Naive thymus-derived CD8-positive, alpha-beta T cell (primary cell): ENCODE measurements at regions not wholly inside any gene's neighbourhood (a gene's known extent, or its start where the extent isn't known, plus 50 kb on each side); places are given as distances from the start of the nearest gene placed in this dataset.

Source experiments
- ATAC-seq, 2 donors: fragments of 150-1000 bp; cut with Tn5 transposase in 1 of 2; sonication (Bioruptor Pico), chemical (Tn5 transposase) in 1 of 2; 1 replicate in 1 of 2; 2 replicates in 1 of 2; pipeline ENCODE4 v1.10.0; 2021; ENCODE audit warnings: mild to moderate bottlenecking in 2 of 2, moderate library complexity in 2 of 2
- POLR2A ChIA-PET: fragments of 350-600 bp; sonication (Branson Sonifier 250); formaldehyde crosslinking; loops from one replicate; lab custom pipeline; 2021; ENCODE audit warnings: antibody characterized with exemption; lab: Charles Lee
- DNase-seq, 10 donors: peaks; one replicate each; pipeline versions ENCODE4 v3.0.0 to v3.0.0-alpha.2; 2020 to 2022
- H3K27ac Mint-ChIP-seq, 10 donors: one replicate each; pipeline ENCODE4 v1.8.0; 2020 to 2022; ENCODE audit warnings: mild to moderate bottlenecking in 10 of 10, mixed read lengths in 10 of 10, moderate library complexity in 4 of 10, inconsistent platforms in 1 of 10
- H3K27me3 Mint-ChIP-seq, 5 donors: one replicate each; pipeline ENCODE4 v1.8.0; 2021 to 2022; ENCODE audit warnings: mixed read lengths in 5 of 5
- H3K36me3 Mint-ChIP-seq, 3 donors: one replicate each; pipeline ENCODE4 v1.8.0; 2020 to 2022; ENCODE audit warnings: mixed read lengths in 3 of 3, mild to moderate bottlenecking in 2 of 3, inconsistent platforms in 1 of 3
- H3K4me1 Mint-ChIP-seq, 4 donors: one replicate each; pipeline ENCODE4 v1.8.0; 2021 to 2022; ENCODE audit warnings: mixed read lengths in 4 of 4
- H3K4me3 Mint-ChIP-seq, 10 donors: one replicate each; pipeline ENCODE4 v1.8.0; 2020 to 2022; ENCODE audit warnings: mild to moderate bottlenecking in 10 of 10, mixed read lengths in 10 of 10, moderate library complexity in 6 of 10, inconsistent platforms in 1 of 10
- H3K9me3 Mint-ChIP-seq, 9 donors: one replicate each; pipeline ENCODE4 v1.8.0; 2020 to 2022; ENCODE audit warnings: mixed read lengths in 9 of 9, mild to moderate bottlenecking in 3 of 9, inconsistent platforms in 1 of 9, moderate library complexity in 1 of 9

DNA sequence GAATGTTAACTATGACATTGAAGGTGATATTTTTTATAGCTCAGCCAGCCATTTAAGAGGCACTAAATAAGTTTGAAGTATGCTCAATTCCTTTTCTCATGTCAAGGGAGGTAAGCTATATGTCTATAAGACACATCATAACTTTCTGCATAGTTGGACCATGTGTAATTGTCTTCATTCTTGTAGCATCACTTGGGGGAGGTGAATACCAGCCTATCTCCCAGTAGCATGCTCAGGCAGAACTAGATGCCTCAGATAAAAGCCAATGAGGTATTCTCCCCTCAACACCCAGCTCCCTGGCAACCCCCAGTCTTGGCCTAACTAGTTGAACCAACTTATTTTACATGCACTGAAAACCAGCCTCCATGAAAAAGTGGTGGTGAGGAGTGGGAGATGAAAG is 158.3 kb upstream of the JAG1 start:
- Mint-ChIP-seq H3K27ac (no peak overlapping the region), H3K9me3 (peaks cover 0 to 10% (median 1%) of the 10 kb centered on the region in 9 donors), H3K27me3 (peaks cover 2 to 13% (median 10%) of the 10 kb centered on the region in 5 donors), H3K36me3 (no peaks in the 10 kb centered on the region), H3K4me1 (no peaks in the 10 kb centered on the region), H3K4me3 (no peak overlapping the region)
- POLR2A ChIA-PET = no interaction called here
- DNase-seq = no peak
- no peak for ATAC-seq

DNA sequence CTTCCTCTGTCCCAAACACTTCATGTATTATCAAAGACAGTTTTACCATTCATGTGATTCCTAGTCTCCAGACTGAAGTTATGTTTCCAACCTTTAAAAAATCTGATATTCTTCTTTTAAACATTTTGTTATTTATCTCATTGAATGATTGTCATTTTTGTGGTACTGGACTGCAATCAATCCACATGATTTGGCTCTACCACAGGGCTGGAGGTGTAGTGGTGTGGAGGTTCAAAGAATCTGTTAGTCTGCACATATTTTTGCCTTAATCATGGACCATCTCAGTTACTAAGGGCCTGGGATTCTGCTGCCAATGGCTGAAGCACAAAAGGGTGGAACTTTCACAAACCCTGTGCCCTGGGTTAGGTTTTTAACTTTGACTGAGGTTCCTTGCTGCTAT is 164.1 kb upstream of the JAG1 start:
- ATAC-seq = no peak
- peaks cover 0 to 9% (median 0%) of the 10 kb centered on the region in 3 donors for H3K36me3 Mint-ChIP-seq
- no peaks in the 10 kb centered on the region for H3K4me1 Mint-ChIP-seq
- peaks cover 2 to 32% (median 14%) of the 10 kb centered on the region in 9 donors for H3K9me3 Mint-ChIP-seq
- no peak overlapping the region for H3K27ac Mint-ChIP-seq
- H3K4me3 Mint-ChIP-seq = no peak overlapping the region
- H3K27me3 Mint-ChIP-seq = peaks cover 2 to 12% (median 11%) of the 10 kb centered on the region in 5 donors
- DNase-seq = no peak
- POLR2A ChIA-PET = no interaction called here

DNA sequence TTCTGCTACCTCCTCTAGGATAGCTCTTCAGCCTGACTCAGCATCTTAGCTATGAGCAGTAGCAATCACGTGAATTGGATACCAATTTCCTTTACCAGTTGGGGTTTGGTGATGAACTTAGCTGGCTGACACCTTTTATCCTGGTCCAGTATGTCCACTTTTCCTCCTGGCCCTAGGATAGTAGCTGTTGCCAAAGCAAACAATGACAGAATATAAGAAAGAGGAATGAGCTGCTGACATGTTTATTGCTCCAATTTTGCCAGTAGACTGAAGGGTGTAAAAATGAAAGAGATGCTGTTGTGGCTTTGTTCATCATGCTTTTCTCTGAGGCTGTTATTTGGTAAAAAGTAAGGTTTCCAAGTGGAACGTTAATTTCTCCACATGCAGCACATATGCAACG is 168.3 kb upstream of the JAG1 start:
- DNase-seq (no peak), ATAC-seq (no peak)
- no peak overlapping the region for H3K4me3 Mint-ChIP-seq
- peaks cover 0 to 9% (median 0%) of the 10 kb centered on the region in 3 donors for H3K36me3 Mint-ChIP-seq
- H3K27me3 Mint-ChIP-seq = peaks cover 0 to 4% (median 1%) of the 10 kb centered on the region in 5 donors
- no peak overlapping the region for H3K27ac Mint-ChIP-seq
- H3K9me3 Mint-ChIP-seq = peaks cover 2 to 35% (median 13%) of the 10 kb centered on the region in 9 donors
- no peaks in the 10 kb centered on the region for H3K4me1 Mint-ChIP-seq
- POLR2A ChIA-PET = no interaction called here

DNA sequence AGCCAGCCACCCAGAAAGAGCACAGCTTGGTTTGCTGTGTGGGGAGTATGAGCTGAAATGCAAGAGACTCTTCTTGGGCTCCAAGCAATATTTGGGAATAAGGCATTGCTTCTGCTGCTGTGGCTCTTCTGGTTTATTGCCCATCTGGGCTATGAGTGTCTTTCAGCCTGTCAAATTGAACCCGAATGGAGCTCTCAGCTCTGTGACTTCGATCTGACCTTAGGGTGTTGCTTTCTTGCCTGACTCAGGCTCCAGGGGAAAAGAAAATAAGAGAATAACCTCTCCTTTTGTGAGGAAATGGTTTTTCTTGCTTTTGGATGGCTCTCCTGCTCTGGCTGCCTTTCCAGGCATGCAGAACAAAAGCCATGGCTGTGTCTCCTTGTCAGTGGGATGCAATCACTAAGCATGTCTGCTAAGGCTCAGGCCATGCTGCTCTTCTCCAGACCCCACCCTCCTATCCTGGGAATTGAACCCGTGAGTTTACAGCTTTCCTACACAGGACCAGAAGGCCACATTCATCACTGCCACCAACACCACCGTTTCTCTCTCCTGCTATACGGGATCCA is 169.4 kb upstream of the JAG1 start:
- Mint-ChIP-seq H3K36me3 (peaks cover 0 to 9% (median 0%) of the 10 kb centered on the region in 3 donors), H3K27me3 (peaks cover 0 to 4% (median 1%) of the 10 kb centered on the region in 5 donors), H3K4me1 (no peaks in the 10 kb centered on the region), H3K9me3 (peaks cover 2 to 35% (median 13%) of the 10 kb centered on the region in 9 donors), H3K27ac (no peak overlapping the region), H3K4me3 (no peak overlapping the region)
- ATAC-seq (no peak), DNase-seq (no peak)
- POLR2A ChIA-PET = no interaction called here

GRCh38 chr20:10846766-10847165 is 173.0 kb upstream of the JAG1 start:
- Mint-ChIP-seq H3K27ac (no peak overlapping the region), H3K9me3 (peaks cover 2 to 25% (median 13%) of the 10 kb centered on the region in 9 donors), H3K36me3 (no peaks in the 10 kb centered on the region), H3K27me3 (peaks cover 0 to 5% (median 0%) of the 10 kb centered on the region in 5 donors), H3K4me1 (no peaks in the 10 kb centered on the region), H3K4me3 (no peak overlapping the region)
- ATAC-seq (no peak), DNase-seq (no peak)
- POLR2A ChIA-PET = no interaction called here

DNA sequence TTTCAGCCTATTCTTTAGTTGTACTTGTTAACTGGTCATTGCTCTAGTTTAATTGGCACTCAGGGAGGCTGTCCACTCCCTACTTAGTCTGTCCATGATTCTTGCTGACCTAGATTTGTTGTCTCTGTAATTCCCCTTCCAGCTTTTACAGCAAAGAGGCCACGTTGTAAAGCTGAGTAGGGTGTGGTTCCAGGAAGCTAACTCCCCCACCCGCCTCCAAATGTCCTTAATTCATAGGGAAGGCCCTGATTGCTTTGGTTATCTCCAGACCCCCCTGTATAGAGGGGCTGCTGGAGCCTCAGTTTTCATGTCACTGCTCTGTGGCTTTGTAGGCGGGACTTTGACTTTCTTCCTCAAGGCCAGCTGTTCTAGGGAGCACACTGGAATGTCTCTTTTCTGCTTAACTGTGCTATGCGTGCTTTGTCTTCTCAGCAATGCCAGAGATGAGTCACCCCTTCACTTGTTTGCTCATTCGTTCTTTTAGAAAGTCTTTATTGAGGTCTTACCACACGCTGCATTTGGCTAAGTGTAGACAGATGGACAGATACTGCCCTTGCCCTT is 175.1 kb upstream of the JAG1 start:
- H3K27ac Mint-ChIP-seq = no peak overlapping the region
- H3K4me1 Mint-ChIP-seq = no peaks in the 10 kb centered on the region
- no peak for DNase-seq
- H3K9me3 Mint-ChIP-seq = peaks cover 0 to 9% (median 3%) of the 10 kb centered on the region in 9 donors
- peaks cover 0 to 16% (median 3%) of the 10 kb centered on the region in 5 donors for H3K27me3 Mint-ChIP-seq
- ATAC-seq = no peak
- no peak overlapping the region for H3K4me3 Mint-ChIP-seq
- POLR2A ChIA-PET = no interaction called here
- no peaks in the 10 kb centered on the region for H3K36me3 Mint-ChIP-seq

DNA sequence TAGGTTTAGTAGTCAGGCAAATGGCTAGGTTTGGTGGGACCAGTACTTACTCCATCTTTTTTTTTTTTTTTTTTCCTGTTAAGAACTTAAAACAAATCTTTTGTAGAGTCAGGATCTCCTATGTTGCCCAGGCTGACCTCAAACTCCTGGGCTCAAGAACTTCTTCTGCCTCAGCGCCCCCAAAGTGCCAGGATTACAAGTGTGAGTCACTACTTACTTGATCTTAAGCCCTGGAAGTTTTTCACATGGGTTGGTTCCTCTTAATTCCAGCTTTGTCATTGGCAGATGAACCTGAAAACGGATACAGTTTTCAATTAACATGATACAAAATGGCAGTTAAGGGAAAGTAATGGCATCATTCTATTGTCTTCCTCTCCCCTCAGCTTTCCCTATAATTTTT is 179.4 kb upstream of the JAG1 start:
- ATAC-seq (no peak), DNase-seq (no peak)
- Mint-ChIP-seq H3K4me3 (no peak overlapping the region), H3K4me1 (no peaks in the 10 kb centered on the region), H3K36me3 (no peaks in the 10 kb centered on the region), H3K27me3 (peaks cover 1 to 39% (median 7%) of the 10 kb centered on the region in 5 donors), H3K9me3 (peaks cover 0 to 19% (median 0%) of the 10 kb centered on the region in 9 donors), H3K27ac (no peak overlapping the region)
- POLR2A ChIA-PET = interaction anchor here (0.7 kb wide), 1 partner anchor 84 kb away, joined by 5 read pairs; no protein-coding TSS in a partner anchor

GRCh38 chr20:10853731-10854130 is 179.9 kb upstream of the JAG1 start:
- POLR2A ChIA-PET = interaction anchor here (0.7 kb wide), 1 partner anchor 83 kb away, joined by 5 read pairs; no protein-coding TSS in a partner anchor
- H3K27me3 Mint-ChIP-seq = peaks cover 1 to 39% (median 5%) of the 10 kb centered on the region in 5 donors

DNA sequence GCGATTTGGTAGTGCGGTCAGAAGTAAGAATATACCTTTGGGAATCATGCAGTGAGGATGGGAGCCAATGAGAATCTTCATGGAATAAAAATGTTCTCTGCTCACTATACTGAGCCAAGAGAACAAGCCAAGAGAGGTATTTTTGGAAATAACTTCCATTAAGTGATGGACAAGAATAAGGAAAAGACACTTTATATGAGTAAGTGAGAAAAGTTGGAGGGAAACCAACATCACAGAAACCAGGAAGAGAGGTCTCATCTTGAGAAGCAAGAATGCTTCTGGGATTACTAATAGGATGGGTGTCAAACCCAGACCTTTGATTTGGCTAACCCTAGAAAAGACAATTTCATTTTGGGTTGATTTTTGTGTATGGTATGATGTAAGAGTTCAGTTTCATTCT is 181.2 kb upstream of the JAG1 start:
- DNase-seq (no peak), ATAC-seq (no peak)
- Mint-ChIP-seq H3K27ac (no peak overlapping the region), H3K4me1 (no peaks in the 10 kb centered on the region), H3K27me3 (peaks cover 1 to 39% (median 5%) of the 10 kb centered on the region in 5 donors), H3K4me3 (no peak overlapping the region), H3K36me3 (no peaks in the 10 kb centered on the region), H3K9me3 (peaks cover 0 to 19% (median 2%) of the 10 kb centered on the region in 9 donors)
- POLR2A ChIA-PET = no interaction called here

More at GRCh38 chr20:10853731-10854130, 179.9 kb upstream of the JAG1 start:
- H3K27ac Mint-ChIP-seq = no peak overlapping the region
- peaks cover 0 to 19% (median 0%) of the 10 kb centered on the region in 9 donors for H3K9me3 Mint-ChIP-seq
- H3K4me3 Mint-ChIP-seq = no peak overlapping the region
- no peak for DNase-seq
- H3K36me3 Mint-ChIP-seq = no peaks in the 10 kb centered on the region
- ATAC-seq = no peak
- no peaks in the 10 kb centered on the region for H3K4me1 Mint-ChIP-seq

GRCh38 chr20:10855778-10856177 is 182.0 kb upstream of the JAG1 start:
- POLR2A ChIA-PET = no interaction called here
- ATAC-seq (no peak), DNase-seq (no peak)
- no peak overlapping the region for H3K4me3 Mint-ChIP-seq
- H3K4me1 Mint-ChIP-seq = no peaks in the 10 kb centered on the region
- peaks cover 0 to 14% (median 2%) of the 10 kb centered on the region in 9 donors for H3K9me3 Mint-ChIP-seq
- H3K27ac Mint-ChIP-seq = no peak overlapping the region
- H3K27me3 Mint-ChIP-seq = peaks cover 1 to 39% (median 6%) of the 10 kb centered on the region in 5 donors
- H3K36me3 Mint-ChIP-seq = no peaks in the 10 kb centered on the region

- no peak for ATAC-seq
- H3K4me3 Mint-ChIP-seq = no peak overlapping the region
- H3K27me3 Mint-ChIP-seq = peaks cover 1 to 39% (median 5%) of the 10 kb centered on the region in 5 donors
- H3K9me3 Mint-ChIP-seq = peaks cover 0 to 9% (median 2%) of the 10 kb centered on the region in 9 donors
- H3K27ac Mint-ChIP-seq = no peak overlapping the region
- H3K4me1 Mint-ChIP-seq = no peaks in the 10 kb centered on the region
- H3K36me3 Mint-ChIP-seq = no peaks in the 10 kb centered on the region
- no peak for DNase-seq
- POLR2A ChIA-PET = no interaction called here
These were observed 182.6 kb upstream of the JAG1 start for GRCh38 chr20:10856237-10857015.

- no peaks in the 10 kb centered on the region for H3K36me3 Mint-ChIP-seq
- no peak overlapping the region for H3K27ac Mint-ChIP-seq
- no peaks in the 10 kb centered on the region for H3K4me1 Mint-ChIP-seq
- POLR2A ChIA-PET = no interaction called here
- no peak for DNase-seq
- H3K4me3 Mint-ChIP-seq = no peak overlapping the region
- peaks cover 1 to 37% (median 5%) of the 10 kb centered on the region in 5 donors for H3K27me3 Mint-ChIP-seq
- ATAC-seq = no peak
- H3K9me3 Mint-ChIP-seq = peaks cover 0 to 9% (median 0%) of the 10 kb centered on the region in 9 donors
These were observed 183.7 kb upstream of the JAG1 start for GRCh38 chr20:10857352-10858070.
